ENCODE measurements at regions not wholly inside any gene's neighbourhood (a gene's known extent, or its start where the extent isn't known, plus 50 kb on each side); places are given as distances from the start of the nearest gene placed in this dataset.

DNA sequence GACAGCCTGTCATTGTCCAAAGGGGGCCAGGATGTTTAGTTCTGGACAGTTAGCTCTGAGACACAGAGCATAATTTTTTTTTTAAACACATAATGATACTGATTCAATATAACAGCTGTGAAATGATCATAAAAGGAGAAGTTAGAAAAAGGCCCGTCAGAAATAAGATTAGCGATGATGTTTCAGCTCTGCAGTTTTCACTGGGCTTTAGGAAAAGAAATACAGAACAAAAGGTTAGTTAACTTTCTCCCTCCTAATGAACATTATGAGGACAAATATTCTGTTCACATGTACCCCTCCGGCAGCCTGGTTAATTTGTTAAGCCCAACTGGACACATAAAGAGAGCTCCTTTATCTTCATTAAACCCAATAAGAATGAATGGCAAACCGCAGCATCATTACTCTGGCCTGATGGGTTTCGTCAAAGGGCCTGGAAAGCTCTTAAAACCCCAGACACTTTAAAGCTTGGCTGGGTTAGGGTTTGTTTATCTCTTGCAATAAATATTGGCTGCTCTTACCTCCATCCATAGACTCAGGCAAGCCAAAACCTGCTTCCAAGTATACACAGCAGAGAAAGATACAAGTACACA, 394.6 kb downstream of the KIF16B start:
- no TSS peak for BruUV-seq (replicated peaks)
- in situ Hi-C loops (cut with MboI) = no loop called here

More for the DNA sequence above, 394.6 kb downstream of the KIF16B start:
- RAD21 ChIA-PET (ENCODE audit: unreplicated experiment) = no interaction called here
- H3K9ac ChIP-seq (ENCODE audit: control insufficient read depth, insufficient read depth, low read length) = no peak overlapping the region
- intact Hi-C loops (cut with micrococcal nuclease; ENCODE audit: unreplicated experiment) = no loop called here
- no peak overlapping the region for H3K27ac ChIP-seq (ENCODE audit: control insufficient read depth, insufficient read depth)
- SMC1A ChIA-PET (ENCODE audit: uncharacterized antibody, unreplicated experiment) = no interaction called here
- H3K9me3 ChIP-seq (replicated peaks; ENCODE audit: control insufficient read depth, insufficient read depth, low read length) = no peaks in the 10 kb centered on the region; the same call in 2 of the 3 replicates
- ATAC-seq (no peak), FAIRE-seq (no peak), DNase-seq (ENCODE audit: low read depth, low spot score) (no peak)
- H3K4me1 ChIP-seq (ENCODE audit: control insufficient read depth, insufficient read depth, low read length) = no peaks in the 10 kb centered on the region
- no peaks in the 10 kb centered on the region for H3K79me2 ChIP-seq (ENCODE audit: control insufficient read depth, insufficient read depth, low read length)
- H3K36me3 ChIP-seq (ENCODE audit: control insufficient read depth in 2 of 2, insufficient read depth in 2 of 2, low read length in 1 of 2) = no peaks in the 10 kb centered on the region
- no peak overlapping the region for H2AFZ ChIP-seq (ENCODE audit: control insufficient read depth, low read depth, low read length)
- no peak overlapping the region for H3K4me2 ChIP-seq (ENCODE audit: control insufficient read depth, insufficient read depth)
- H4K20me1 ChIP-seq (ENCODE audit: control insufficient read depth, insufficient read depth) = no peaks in the 10 kb centered on the region
- TF ChIP-seq SRF (IDR thresholded peaks at IDR 0.05; ENCODE audit: low read depth in 2 of 2, low read length in 2 of 2) (no peak), YBX1 (IDR thresholded peaks at IDR 0.05) (no peak), KLF5 (IDR thresholded peaks at IDR 0.05; ENCODE audit: partially characterized antibody) (no peak), IRF4 (IDR thresholded peaks at IDR 0.05; ENCODE audit: low read depth, low read length) (no peak), MEF2B (IDR thresholded peaks at IDR 0.05; ENCODE audit: partially characterized antibody, poor library complexity, severe bottlenecking) (no peak), BHLHE40 (IDR thresholded peaks at IDR 0.05; ENCODE audit: borderline replicate concordance in 1 of 2, low read depth in 2 of 2, low read length in 1 of 2) (no peak), FOXK2 (IDR thresholded peaks at IDR 0.05) (no peak), ASH2L (IDR thresholded peaks at IDR 0.05; ENCODE audit: borderline replicate concordance, low read depth) (no peak), EZH2 (IDR thresholded peaks at IDR 0.05; ENCODE audit: borderline replicate concordance, control insufficient read depth, low read depth, low read length) (no peak)
- TF ChIP-seq, protein P1, sequence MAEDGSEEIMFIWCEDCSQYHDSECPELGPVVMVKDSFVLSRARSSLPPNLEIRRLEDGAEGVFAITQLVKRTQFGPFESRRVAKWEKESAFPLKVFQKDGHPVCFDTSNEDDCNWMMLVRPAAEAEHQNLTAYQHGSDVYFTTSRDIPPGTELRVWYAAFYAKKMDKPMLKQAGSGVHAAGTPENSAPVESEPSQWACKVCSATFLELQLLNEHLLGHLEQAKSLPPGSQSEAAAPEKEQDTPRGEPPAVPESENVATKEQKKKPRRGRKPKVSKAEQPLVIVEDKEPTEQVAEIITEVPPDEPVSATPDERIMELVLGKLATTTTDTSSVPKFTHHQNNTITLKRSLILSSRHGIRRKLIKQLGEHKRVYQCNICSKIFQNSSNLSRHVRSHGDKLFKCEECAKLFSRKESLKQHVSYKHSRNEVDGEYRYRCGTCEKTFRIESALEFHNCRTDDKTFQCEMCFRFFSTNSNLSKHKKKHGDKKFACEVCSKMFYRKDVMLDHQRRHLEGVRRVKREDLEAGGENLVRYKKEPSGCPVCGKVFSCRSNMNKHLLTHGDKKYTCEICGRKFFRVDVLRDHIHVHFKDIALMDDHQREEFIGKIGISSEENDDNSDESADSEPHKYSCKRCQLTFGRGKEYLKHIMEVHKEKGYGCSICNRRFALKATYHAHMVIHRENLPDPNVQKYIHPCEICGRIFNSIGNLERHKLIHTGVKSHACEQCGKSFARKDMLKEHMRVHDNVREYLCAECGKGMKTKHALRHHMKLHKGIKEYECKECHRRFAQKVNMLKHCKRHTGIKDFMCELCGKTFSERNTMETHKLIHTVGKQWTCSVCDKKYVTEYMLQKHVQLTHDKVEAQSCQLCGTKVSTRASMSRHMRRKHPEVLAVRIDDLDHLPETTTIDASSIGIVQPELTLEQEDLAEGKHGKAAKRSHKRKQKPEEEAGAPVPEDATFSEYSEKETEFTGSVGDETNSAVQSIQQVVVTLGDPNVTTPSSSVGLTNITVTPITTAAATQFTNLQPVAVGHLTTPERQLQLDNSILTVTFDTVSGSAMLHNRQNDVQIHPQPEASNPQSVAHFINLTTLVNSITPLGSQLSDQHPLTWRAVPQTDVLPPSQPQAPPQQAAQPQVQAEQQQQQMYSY (CRISPR knock-in tag; IDR thresholded peaks at IDR 0.05) = no peak
- TF ChIP-seq, protein P2, sequence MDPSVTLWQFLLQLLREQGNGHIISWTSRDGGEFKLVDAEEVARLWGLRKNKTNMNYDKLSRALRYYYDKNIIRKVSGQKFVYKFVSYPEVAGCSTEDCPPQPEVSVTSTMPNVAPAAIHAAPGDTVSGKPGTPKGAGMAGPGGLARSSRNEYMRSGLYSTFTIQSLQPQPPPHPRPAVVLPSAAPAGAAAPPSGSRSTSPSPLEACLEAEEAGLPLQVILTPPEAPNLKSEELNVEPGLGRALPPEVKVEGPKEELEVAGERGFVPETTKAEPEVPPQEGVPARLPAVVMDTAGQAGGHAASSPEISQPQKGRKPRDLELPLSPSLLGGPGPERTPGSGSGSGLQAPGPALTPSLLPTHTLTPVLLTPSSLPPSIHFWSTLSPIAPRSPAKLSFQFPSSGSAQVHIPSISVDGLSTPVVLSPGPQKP (IDR thresholded peaks at IDR 0.05; ENCODE audit: low read depth, low read length) = no peak
- TF ChIP-seq, protein P3, sequence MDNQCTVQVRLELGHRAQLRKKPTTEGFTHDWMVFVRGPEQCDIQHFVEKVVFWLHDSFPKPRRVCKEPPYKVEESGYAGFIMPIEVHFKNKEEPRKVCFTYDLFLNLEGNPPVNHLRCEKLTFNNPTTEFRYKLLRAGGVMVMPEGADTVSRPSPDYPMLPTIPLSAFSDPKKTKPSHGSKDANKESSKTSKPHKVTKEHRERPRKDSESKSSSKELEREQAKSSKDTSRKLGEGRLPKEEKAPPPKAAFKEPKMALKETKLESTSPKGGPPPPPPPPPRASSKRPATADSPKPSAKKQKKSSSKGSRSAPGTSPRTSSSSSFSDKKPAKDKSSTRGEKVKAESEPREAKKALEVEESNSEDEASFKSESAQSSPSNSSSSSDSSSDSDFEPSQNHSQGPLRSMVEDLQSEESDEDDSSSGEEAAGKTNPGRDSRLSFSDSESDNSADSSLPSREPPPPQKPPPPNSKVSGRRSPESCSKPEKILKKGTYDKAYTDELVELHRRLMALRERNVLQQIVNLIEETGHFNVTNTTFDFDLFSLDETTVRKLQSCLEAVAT (IDR thresholded peaks at IDR 0.05) = no peak
- POLR2A ChIA-PET = no interaction called here
- CTCF ChIA-PET = interaction anchor here (2.3 kb wide), 1 partner anchor 12 kb away, joined by 6 read pairs; no protein-coding TSS in a partner anchor
- WGBS (ENCODE audit: insufficient coverage, insufficient replicate concordance, low lambda C conversion rate, missing lambda C conversion rate) = 65% methylated on average over 5 of the region's 5 CpGs
- H3K27me3 ChIP-seq (replicated peaks in 1 of 2; ENCODE audit: control insufficient read depth in 2 of 2, insufficient read depth in 2 of 2, low read length in 1 of 2) = no peaks in the 10 kb centered on the region; a peak in 1 of 4 replicates
- H3K4me3 ChIP-seq = no peak overlapping the region
